Mammary epithelial cell (primary cell): ENCODE measurements at regions not wholly inside any gene's neighbourhood (a gene's known extent, or its start where the extent isn't known, plus 50 kb on each side); places are given as distances from the start of the nearest gene placed in this dataset.

Source experiments
- EZH2 ChIP-seq: IDR thresholded peaks from 2 replicates; pipeline ENCODE4 v1.6.1; 2012; ENCODE audit warnings: low read length, inconsistent platforms, borderline replicate concordance
- TF ChIP-seq, protein P1 (sequence below), 2 donors: IDR thresholded peaks in 1 of 2; conservative IDR thresholded peaks in 1 of 2; 2 replicates each; pipeline ENCODE4 v1.5.1; 2011 to 2012; ENCODE audit warnings: inconsistent platforms in 2 of 2, low read length in 2 of 2, mild to moderate bottlenecking in 2 of 2, control low read depth in 1 of 2, low read depth in 1 of 2; ENCODE audit not compliant: insufficient read depth in 1 of 2; ENCODE audit errors: extremely low read depth in 1 of 2

DNA sequence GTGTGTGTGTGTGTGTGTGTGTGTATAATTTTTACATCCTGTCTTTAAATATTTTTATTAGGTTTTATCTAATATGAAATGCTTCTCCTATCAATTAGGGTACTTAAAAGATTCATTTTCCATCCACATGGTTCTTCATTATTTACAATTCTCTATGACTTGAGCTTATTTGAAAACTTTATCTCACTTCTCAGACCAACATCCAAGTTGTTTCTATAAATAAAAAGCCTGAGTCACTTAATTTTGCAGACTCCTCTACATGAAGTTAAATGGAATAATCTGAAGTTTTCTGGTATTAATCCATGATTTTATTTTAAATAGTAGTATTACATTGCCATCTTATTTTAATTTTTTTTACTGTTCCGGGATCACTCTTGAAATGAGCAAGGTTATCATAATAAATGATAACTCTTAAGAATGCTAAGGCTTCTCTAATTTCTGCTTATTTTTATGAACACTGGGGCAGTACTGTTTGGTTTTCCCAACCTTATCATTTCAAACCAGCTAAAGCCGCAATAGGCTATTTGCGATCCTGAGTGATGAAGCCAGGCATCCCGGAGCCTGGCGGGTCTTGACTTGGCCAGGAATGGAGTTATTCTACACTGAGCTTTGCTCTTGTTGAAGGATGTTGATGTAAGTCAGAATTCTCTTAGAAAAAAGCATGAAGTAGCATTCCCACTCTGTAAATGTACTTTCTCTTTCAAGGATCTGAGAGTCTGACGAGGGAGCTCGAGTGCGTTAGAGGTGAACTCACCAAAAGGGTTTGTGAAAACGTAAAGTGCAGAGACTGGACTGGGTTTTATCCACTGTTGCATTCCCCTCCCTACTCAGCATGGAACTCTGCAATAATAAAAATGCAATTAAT lies 220.2 kb upstream of the LRTM1 start:
- TF ChIP-seq, protein P1, sequence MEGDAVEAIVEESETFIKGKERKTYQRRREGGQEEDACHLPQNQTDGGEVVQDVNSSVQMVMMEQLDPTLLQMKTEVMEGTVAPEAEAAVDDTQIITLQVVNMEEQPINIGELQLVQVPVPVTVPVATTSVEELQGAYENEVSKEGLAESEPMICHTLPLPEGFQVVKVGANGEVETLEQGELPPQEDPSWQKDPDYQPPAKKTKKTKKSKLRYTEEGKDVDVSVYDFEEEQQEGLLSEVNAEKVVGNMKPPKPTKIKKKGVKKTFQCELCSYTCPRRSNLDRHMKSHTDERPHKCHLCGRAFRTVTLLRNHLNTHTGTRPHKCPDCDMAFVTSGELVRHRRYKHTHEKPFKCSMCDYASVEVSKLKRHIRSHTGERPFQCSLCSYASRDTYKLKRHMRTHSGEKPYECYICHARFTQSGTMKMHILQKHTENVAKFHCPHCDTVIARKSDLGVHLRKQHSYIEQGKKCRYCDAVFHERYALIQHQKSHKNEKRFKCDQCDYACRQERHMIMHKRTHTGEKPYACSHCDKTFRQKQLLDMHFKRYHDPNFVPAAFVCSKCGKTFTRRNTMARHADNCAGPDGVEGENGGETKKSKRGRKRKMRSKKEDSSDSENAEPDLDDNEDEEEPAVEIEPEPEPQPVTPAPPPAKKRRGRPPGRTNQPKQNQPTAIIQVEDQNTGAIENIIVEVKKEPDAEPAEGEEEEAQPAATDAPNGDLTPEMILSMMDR (conservative IDR thresholded peaks at IDR 0.05 in 1 of 2, IDR thresholded peaks at IDR 0.05 in 1 of 2; ENCODE audit: extremely low read depth in 1 of 2, insufficient read depth in 1 of 2, low read depth in 1 of 2, low read length in 2 of 2), result no peak
- TF ChIP-seq EZH2, result no peak
